ENCODE measurements at regions not wholly inside any gene's neighbourhood (a gene's known extent, or its start where the extent isn't known, plus 50 kb on each side); places are given as distances from the start of the nearest gene placed in this dataset.

GRCh38 chr12:93022603-93023340, 93.7 kb upstream of the EEA1 start:
- TF ChIP-seq EZH2 (IDR thresholded peaks at IDR 0.05; ENCODE audit: insufficient read depth, poor library complexity, severe bottlenecking) (no peak), EZH2phosphoT487 (IDR thresholded peaks at IDR 0.05; ENCODE audit: insufficient read depth, low read depth) (no peak)
